ENCODE measurements at regions not wholly inside any gene's neighbourhood (a gene's known extent, or its start where the extent isn't known, plus 50 kb on each side); places are given as distances from the start of the nearest gene placed in this dataset.
A peak's percentile ranks its signal among the peaks of the same experiment; 100 is the strongest.

GRCh38 chr16:80380514-80380913 lies 160.3 kb upstream of the DYNLRB2 start:
- Histone ChIP-seq H3K27ac (no peak overlapping the region), H3K9me3 (no peaks in the 10 kb centered on the region), H3K4me1 (no peaks in the 10 kb centered on the region), H3K4me3 (no peak overlapping the region), H3K27me3 (no peaks in the 10 kb centered on the region), H3K36me3 (no peaks in the 10 kb centered on the region)
- no peak for DNase-seq
- WGBS, 5 donors = 84 to 90% (median 87%) methylated on average over 4 of the region's 4 CpGs
- intact Hi-C loops (cut with DNase I; ENCODE audit: low total_unique reads) = no loop called here
- TF ChIP-seq POLR2A (IDR thresholded peaks at IDR 0.05) (no peak), POLR2AphosphoS5 (IDR thresholded peaks at IDR 0.05) (no peak), EP300 (IDR thresholded peaks at IDR 0.05) (no peak)
- TF ChIP-seq, protein P1, sequence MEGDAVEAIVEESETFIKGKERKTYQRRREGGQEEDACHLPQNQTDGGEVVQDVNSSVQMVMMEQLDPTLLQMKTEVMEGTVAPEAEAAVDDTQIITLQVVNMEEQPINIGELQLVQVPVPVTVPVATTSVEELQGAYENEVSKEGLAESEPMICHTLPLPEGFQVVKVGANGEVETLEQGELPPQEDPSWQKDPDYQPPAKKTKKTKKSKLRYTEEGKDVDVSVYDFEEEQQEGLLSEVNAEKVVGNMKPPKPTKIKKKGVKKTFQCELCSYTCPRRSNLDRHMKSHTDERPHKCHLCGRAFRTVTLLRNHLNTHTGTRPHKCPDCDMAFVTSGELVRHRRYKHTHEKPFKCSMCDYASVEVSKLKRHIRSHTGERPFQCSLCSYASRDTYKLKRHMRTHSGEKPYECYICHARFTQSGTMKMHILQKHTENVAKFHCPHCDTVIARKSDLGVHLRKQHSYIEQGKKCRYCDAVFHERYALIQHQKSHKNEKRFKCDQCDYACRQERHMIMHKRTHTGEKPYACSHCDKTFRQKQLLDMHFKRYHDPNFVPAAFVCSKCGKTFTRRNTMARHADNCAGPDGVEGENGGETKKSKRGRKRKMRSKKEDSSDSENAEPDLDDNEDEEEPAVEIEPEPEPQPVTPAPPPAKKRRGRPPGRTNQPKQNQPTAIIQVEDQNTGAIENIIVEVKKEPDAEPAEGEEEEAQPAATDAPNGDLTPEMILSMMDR (IDR thresholded peaks at IDR 0.05) = no peak

- Histone ChIP-seq H3K36me3 (no peaks in the 10 kb centered on the region), H3K4me3 (no peak overlapping the region), H3K9me3 (peaks cover 0 to 4% (median 0%) of the 10 kb centered on the region in 4 donors), H3K27me3 (no peaks in the 10 kb centered on the region), H3K4me1 (no peaks in the 10 kb centered on the region), H3K27ac (no peak overlapping the region)
- WGBS, 5 donors = 68 to 78% (median 74%) methylated on average over 16 of the region's 16 CpGs
- intact Hi-C loops (cut with DNase I; ENCODE audit: low total_unique reads) = no loop called here
- DNase-seq = peak in 1 of 2 donors; percentile 64
- TF ChIP-seq, protein P1 (IDR thresholded peaks at IDR 0.05) = no peak
- no peak for TF ChIP-seq POLR2A (IDR thresholded peaks at IDR 0.05)
- no peak for TF ChIP-seq EP300 (IDR thresholded peaks at IDR 0.05)
- no peak for TF ChIP-seq POLR2AphosphoS5 (IDR thresholded peaks at IDR 0.05)
These were observed 163.5 kb upstream of the DYNLRB2 start for GRCh38 chr16:80377096-80377956.

- TF ChIP-seq, protein P1 (IDR thresholded peaks at IDR 0.05) = no peak
- no peak for TF ChIP-seq EP300 (IDR thresholded peaks at IDR 0.05)
- TF ChIP-seq POLR2A (IDR thresholded peaks at IDR 0.05) = no peak
- no peak for TF ChIP-seq POLR2AphosphoS5 (IDR thresholded peaks at IDR 0.05)
- H3K9me3 ChIP-seq = peaks cover 0 to 4% (median 0%) of the 10 kb centered on the region in 4 donors
- H3K27me3 ChIP-seq = no peaks in the 10 kb centered on the region
- H3K4me3 ChIP-seq = no peak overlapping the region
- intact Hi-C loops (cut with DNase I; ENCODE audit: low total_unique reads) = no loop called here
- no peaks in the 10 kb centered on the region for H3K36me3 ChIP-seq
- DNase-seq = no peak
- no peaks in the 10 kb centered on the region for H3K4me1 ChIP-seq
- H3K27ac ChIP-seq = no peak overlapping the region
These were observed 164.8 kb upstream of the DYNLRB2 start for GRCh38 chr16:80375973-80376372.

DNA sequence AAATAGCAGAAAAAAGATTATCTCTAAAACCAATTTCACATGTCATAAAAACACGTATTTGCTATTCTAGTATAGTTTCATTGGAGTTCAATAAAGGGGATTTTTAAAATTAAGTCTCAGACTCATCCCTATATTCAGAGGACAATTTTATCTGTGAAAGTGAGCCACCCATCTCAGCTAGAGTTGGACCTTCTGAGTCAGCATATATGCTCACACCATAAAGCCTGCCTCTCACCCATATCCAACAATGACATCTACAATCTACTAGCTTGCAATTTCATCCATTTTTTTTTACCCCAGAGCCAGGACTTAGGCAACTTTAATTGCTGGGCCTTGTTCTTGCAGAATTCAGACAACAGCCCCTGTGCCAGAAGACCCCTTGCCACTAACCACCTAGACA lies 165.3 kb upstream of the DYNLRB2 start:
- Histone ChIP-seq H3K27ac (no peak overlapping the region), H3K4me3 (no peak overlapping the region), H3K4me1 (no peaks in the 10 kb centered on the region), H3K36me3 (no peaks in the 10 kb centered on the region), H3K9me3 (peaks cover 0 to 4% (median 0%) of the 10 kb centered on the region in 4 donors), H3K27me3 (no peaks in the 10 kb centered on the region)
- no peak for DNase-seq
- WGBS, 5 donors = 90 to 97% (median 94%) methylated on average over 1 of the region's 1 CpG
- intact Hi-C loops (cut with DNase I; ENCODE audit: low total_unique reads) = no loop called here
- TF ChIP-seq, protein P1 (IDR thresholded peaks at IDR 0.05) = no peak
- TF ChIP-seq EP300 (IDR thresholded peaks at IDR 0.05) (no peak), POLR2A (IDR thresholded peaks at IDR 0.05) (no peak), POLR2AphosphoS5 (IDR thresholded peaks at IDR 0.05) (no peak)
